Nephron (organoid): ENCODE measurements at regions not wholly inside any gene's neighbourhood (a gene's known extent, or its start where the extent isn't known, plus 50 kb on each side); places are given as distances from the start of the nearest gene placed in this dataset.

Experiments used
- H3K27ac Mint-ChIP-seq, 3 experiments: 2 replicates each; pipeline ENCODE4 v1.8.0; 2020; ENCODE audit warnings: mixed read lengths in 3 of 3, mild to moderate bottlenecking in 2 of 3, moderate library complexity in 1 of 3
- H3K27me3 Mint-ChIP-seq: 2 replicates; pipeline ENCODE4 v1.8.0; 2021; ENCODE audit warnings: low read depth, mild to moderate bottlenecking, moderate library complexity, mixed read lengths
- H3K36me3 Mint-ChIP-seq: 2 replicates; pipeline ENCODE4 v1.8.0; 2020; ENCODE audit warnings: low read depth, mixed read lengths
- H3K4me1 Mint-ChIP-seq: 2 replicates; pipeline ENCODE4 v1.8.0; 2020; ENCODE audit warnings: mixed read lengths
- H3K4me3 Mint-ChIP-seq, 3 experiments: 2 replicates each; pipeline ENCODE4 v1.8.0; 2020; ENCODE audit warnings: mild to moderate bottlenecking in 3 of 3, mixed read lengths in 3 of 3, moderate library complexity in 2 of 3
- H3K9me3 Mint-ChIP-seq: 2 replicates; pipeline ENCODE4 v1.8.0; 2020; ENCODE audit warnings: mixed read lengths
- CTCF ChIP-seq, 3 experiments: fragments of 200-600 bp; sonication (generic); IDR thresholded peaks; one replicate each; pipeline ENCODE4 v1.5.0; 2021; ENCODE audit warnings: antibody characterized with exemption in 3 of 3; ENCODE audit not compliant: unreplicated experiment in 3 of 3

DNA sequence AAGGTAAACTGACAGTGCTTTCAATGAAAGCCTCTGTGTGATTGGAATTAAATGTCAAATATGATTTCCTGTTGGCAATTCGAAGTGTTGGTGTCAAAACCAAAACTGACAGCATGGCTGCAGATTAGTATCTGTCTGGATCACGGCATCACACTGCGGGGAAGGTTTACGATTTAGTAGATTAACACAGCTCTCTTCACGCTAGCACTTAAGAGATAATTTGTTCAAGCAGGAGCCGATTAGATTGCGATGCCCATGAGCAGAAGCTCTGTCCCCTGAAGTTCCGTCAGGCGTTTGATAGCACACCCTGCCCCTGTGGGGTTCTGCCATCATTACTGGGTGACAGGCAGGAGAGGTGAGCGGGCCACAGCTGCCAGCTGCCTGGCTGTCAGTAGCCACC lies 279.5 kb upstream of the AUTS2 start:
- H3K9me3 Mint-ChIP-seq = peaks cover 4% of the 10 kb centered on the region
- no peak overlapping the region for H3K4me3 Mint-ChIP-seq
- no peak overlapping the region for H3K27ac Mint-ChIP-seq
- H3K4me1 Mint-ChIP-seq = no peaks in the 10 kb centered on the region
- H3K27me3 Mint-ChIP-seq = peaks cover 43% of the 10 kb centered on the region
- no peak for TF ChIP-seq CTCF (IDR thresholded peaks at IDR 0.05; ENCODE audit: unreplicated experiment in 3 of 3)
- no peaks in the 10 kb centered on the region for H3K36me3 Mint-ChIP-seq

GRCh38 chr7:69328516-69328915 lies 269.8 kb upstream of the AUTS2 start:
- Mint-ChIP-seq H3K36me3 (no peaks in the 10 kb centered on the region), H3K27ac (no peak overlapping the region), H3K4me1 (peaks cover 11% of the 10 kb centered on the region), H3K27me3 (peaks cover 18% of the 10 kb centered on the region), H3K9me3 (peaks cover 10% of the 10 kb centered on the region), H3K4me3 (no peak overlapping the region)
- no peak for TF ChIP-seq CTCF (IDR thresholded peaks at IDR 0.05; ENCODE audit: unreplicated experiment in 3 of 3)

DNA sequence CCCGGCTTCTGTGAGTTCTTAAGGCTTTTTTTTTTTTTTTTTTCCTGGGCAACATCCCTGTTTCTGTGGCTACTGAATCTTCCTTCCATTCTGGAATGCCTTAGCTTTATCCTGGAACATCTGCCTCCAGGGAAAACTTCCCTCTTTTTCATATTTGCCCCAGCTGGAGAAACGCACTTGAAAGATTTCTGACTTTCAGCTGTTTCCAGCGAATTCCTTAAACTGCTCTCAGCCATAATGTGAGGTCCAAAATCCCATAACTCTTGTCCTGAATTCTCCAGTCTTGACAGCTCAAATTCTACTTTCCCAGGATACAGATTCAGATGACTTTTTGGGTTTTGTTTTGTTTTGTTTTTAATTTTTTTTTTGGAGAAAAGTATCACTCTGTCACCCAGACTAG lies 263.6 kb upstream of the AUTS2 start:
- H3K27me3 Mint-ChIP-seq = peaks cover 31% of the 10 kb centered on the region
- H3K4me3 Mint-ChIP-seq = no peak overlapping the region
- H3K36me3 Mint-ChIP-seq = no peaks in the 10 kb centered on the region
- H3K27ac Mint-ChIP-seq = no peak overlapping the region
- H3K9me3 Mint-ChIP-seq = peaks cover 11% of the 10 kb centered on the region
- peaks cover 44% of the 10 kb centered on the region for H3K4me1 Mint-ChIP-seq
- TF ChIP-seq CTCF (IDR thresholded peaks at IDR 0.05; ENCODE audit: unreplicated experiment in 3 of 3) = no peak

- H3K4me1 Mint-ChIP-seq = peaks cover 38% of the 10 kb centered on the region
- peaks cover 37% of the 10 kb centered on the region for H3K27me3 Mint-ChIP-seq
- H3K36me3 Mint-ChIP-seq = no peaks in the 10 kb centered on the region
- H3K4me3 Mint-ChIP-seq = no peak overlapping the region
- TF ChIP-seq CTCF (IDR thresholded peaks at IDR 0.05; ENCODE audit: unreplicated experiment in 3 of 3) = no peak
- no peak overlapping the region for H3K27ac Mint-ChIP-seq
- peaks cover 11% of the 10 kb centered on the region for H3K9me3 Mint-ChIP-seq
These were observed 262.9 kb upstream of the AUTS2 start for GRCh38 chr7:69335331-69335730.

DNA sequence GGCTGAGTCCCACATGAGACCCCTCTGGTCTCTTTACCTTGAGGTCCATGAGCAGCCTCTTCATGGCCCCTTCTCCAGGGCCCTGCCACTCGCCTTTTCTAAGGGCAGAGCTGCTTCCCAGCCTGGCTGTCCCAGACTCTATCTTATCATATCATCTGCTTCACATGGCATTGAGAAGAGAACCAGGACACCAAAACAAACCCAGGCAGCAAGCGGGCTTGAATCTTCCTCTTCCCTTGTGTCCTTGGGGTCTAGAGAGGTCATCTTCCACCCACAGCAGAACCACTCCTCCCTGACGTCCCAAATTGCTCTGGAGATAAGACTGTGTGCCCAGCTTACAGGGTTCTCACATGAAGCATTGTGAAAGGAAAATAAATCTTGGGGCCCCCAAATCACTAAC lies 261.3 kb upstream of the AUTS2 start:
- Mint-ChIP-seq H3K27me3 (peaks cover 48% of the 10 kb centered on the region), H3K36me3 (no peaks in the 10 kb centered on the region), H3K4me1 (peaks cover 44% of the 10 kb centered on the region), H3K9me3 (peaks cover 4% of the 10 kb centered on the region), H3K4me3 (no peak overlapping the region), H3K27ac (no peak overlapping the region)
- TF ChIP-seq CTCF (IDR thresholded peaks at IDR 0.05; ENCODE audit: unreplicated experiment in 3 of 3) = no peak

DNA sequence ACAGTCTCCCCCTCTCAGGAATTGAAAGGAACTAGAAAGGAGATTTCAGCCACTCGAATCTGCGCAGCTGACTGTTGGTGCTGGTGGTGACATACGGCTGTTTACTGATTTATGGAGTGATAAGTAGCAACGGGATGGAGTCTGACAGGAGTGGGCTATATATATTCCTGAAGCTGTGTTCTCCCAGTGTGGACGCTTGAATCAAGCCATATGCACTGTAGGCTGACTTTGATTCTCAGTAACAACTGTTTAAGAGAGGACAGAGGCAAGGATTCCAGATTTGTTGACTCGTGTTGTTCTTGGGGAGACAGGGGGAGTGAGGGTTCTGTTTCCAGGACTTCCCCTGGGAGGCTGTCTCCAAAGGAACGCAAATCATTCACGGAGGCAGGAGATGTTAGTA lies 260.1 kb upstream of the AUTS2 start:
- H3K9me3 Mint-ChIP-seq = peaks cover 4% of the 10 kb centered on the region
- peak overlapping the region in 1 of 3 experiments; percentile 9 for H3K4me3 Mint-ChIP-seq
- H3K4me1 Mint-ChIP-seq = peaks cover 44% of the 10 kb centered on the region
- peaks cover 50% of the 10 kb centered on the region for H3K27me3 Mint-ChIP-seq
- H3K27ac Mint-ChIP-seq = peak overlapping the region; percentile 0 to 39 (median 19)
- no peaks in the 10 kb centered on the region for H3K36me3 Mint-ChIP-seq
- TF ChIP-seq CTCF (IDR thresholded peaks at IDR 0.05; ENCODE audit: unreplicated experiment in 3 of 3) = no peak
